CD14-positive monocyte (primary cell): ENCODE measurements at regions not wholly inside any gene's neighbourhood (a gene's known extent, or its start where the extent isn't known, plus 50 kb on each side); places are given as distances from the start of the nearest gene placed in this dataset.

Experiments
- DNase-seq, 3 donors: peaks; one replicate each; pipeline ENCODE4 v3.0.0-alpha.2; 2011 to 2022
- H2AFZ ChIP-seq: 2 replicates; pipeline ENCODE4 v1.6.0; 2012; ENCODE audit warnings: mild to moderate bottlenecking, low read depth, low read length, inconsistent platforms; ENCODE audit not compliant: insufficient read depth, poor library complexity, severe bottlenecking
- H3K27ac ChIP-seq, 2 donors: 1 replicate in 1 of 2; 2 replicates in 1 of 2; pipeline ENCODE4 v1.5.1; 2012 to 2013; ENCODE audit warnings: low read length in 2 of 2, control low read depth in 1 of 2, inconsistent platforms in 1 of 2, low read depth in 1 of 2, mild to moderate bottlenecking in 1 of 2
- H3K27me3 ChIP-seq, 2 donors: one replicate each; pipeline versions ENCODE4 v1.6.0 to v1.6.1; 2011 to 2013; ENCODE audit warnings: low read length in 2 of 2; ENCODE audit not compliant: control insufficient read depth in 2 of 2, insufficient read depth in 2 of 2
- H3K36me3 ChIP-seq, 2 donors: replicated peaks in 1 of 2; 1 replicate in 1 of 2; 2 replicates in 1 of 2; pipeline versions ENCODE4 v1.5.1 to v1.6.1; 2012 to 2013; ENCODE audit warnings: low read length in 2 of 2, control low read depth in 1 of 2, inconsistent platforms in 1 of 2, mild to moderate bottlenecking in 1 of 2; ENCODE audit not compliant: insufficient read depth in 2 of 2, control insufficient read depth in 1 of 2
- H3K4me1 ChIP-seq, 2 donors: 1 replicate in 1 of 2; 2 replicates in 1 of 2; pipeline versions ENCODE4 v1.5.1 to v1.6.1; 2012 to 2013; ENCODE audit warnings: low read length in 2 of 2, control low read depth in 1 of 2, inconsistent platforms in 1 of 2, mild to moderate bottlenecking in 1 of 2, moderate library complexity in 1 of 2; ENCODE audit not compliant: insufficient read depth in 2 of 2, control insufficient read depth in 1 of 2
- H3K4me2 ChIP-seq: replicated peaks from 2 replicates; pipeline ENCODE3; 2012; ENCODE audit warnings: low read length, moderate library complexity, mild to moderate bottlenecking; ENCODE audit not compliant: poor library complexity, severe bottlenecking; ENCODE audit errors: extremely low read depth
- H3K4me3 ChIP-seq, 3 experiments: fragments of 200-600 bp in 1 of 3; sonication (generic) in 1 of 3; replicated peaks in 1 of 3; 1 replicate in 2 of 3; 2 replicates in 1 of 3; pipeline ENCODE4 v1.5.1; 2011 to 2013; ENCODE audit warnings: low read length in 3 of 3, mild to moderate bottlenecking in 3 of 3, control low read depth in 2 of 3, low read depth in 2 of 3, inconsistent platforms in 1 of 3, moderate library complexity in 1 of 3
- H3K79me2 ChIP-seq: 2 replicates; pipeline ENCODE4 v1.6.0; 2012; ENCODE audit warnings: mild to moderate bottlenecking, control low read depth, inconsistent platforms, low read length, moderate library complexity; ENCODE audit not compliant: insufficient read depth
- H3K9ac ChIP-seq: 2 replicates; pipeline ENCODE4 v1.6.0; 2017; ENCODE audit warnings: low read length, mild to moderate bottlenecking; ENCODE audit not compliant: insufficient read depth, poor library complexity, severe bottlenecking
- H3K9me3 ChIP-seq, 2 donors: replicated peaks in 1 of 2; 1 replicate in 1 of 2; 2 replicates in 1 of 2; pipeline versions ENCODE4 v1.5.1 to v1.6.1; 2012 to 2013; ENCODE audit warnings: low read length in 2 of 2, control low read depth in 1 of 2; ENCODE audit not compliant: control insufficient read depth in 1 of 2, insufficient read depth in 1 of 2
- H4K20me1 ChIP-seq: 2 replicates; pipeline ENCODE4 v1.6.0; 2012; ENCODE audit warnings: mild to moderate bottlenecking, low read length, control low read depth, moderate library complexity; ENCODE audit not compliant: insufficient read depth
- H3K27ac Mint-ChIP-seq, 7 donors: one replicate each; pipeline ENCODE4 v1.8.0; 2020; ENCODE audit warnings: mild to moderate bottlenecking in 7 of 7, mixed read lengths in 7 of 7, moderate library complexity in 6 of 7, inconsistent platforms in 2 of 7
- H3K27me3 Mint-ChIP-seq, 3 donors: one replicate each; pipeline ENCODE4 v1.8.0; 2021 to 2022; ENCODE audit warnings: low read depth in 3 of 3, mild to moderate bottlenecking in 3 of 3, mixed read lengths in 3 of 3, moderate library complexity in 3 of 3, inconsistent platforms in 1 of 3
- H3K36me3 Mint-ChIP-seq, 2 donors: one replicate each; pipeline ENCODE4 v1.8.0; 2020; ENCODE audit warnings: mixed read lengths in 2 of 2, inconsistent platforms in 1 of 2, mild to moderate bottlenecking in 1 of 2
- H3K4me1 Mint-ChIP-seq: one replicate; pipeline ENCODE4 v1.8.0; 2020; ENCODE audit warnings: mild to moderate bottlenecking, mixed read lengths
- H3K4me3 Mint-ChIP-seq, 2 donors: one replicate each; pipeline ENCODE4 v1.8.0; 2020; ENCODE audit warnings: mild to moderate bottlenecking in 2 of 2, mixed read lengths in 2 of 2, moderate library complexity in 1 of 2
- H3K9me3 Mint-ChIP-seq, 7 donors: one replicate each; pipeline ENCODE4 v1.8.0; 2020 to 2022; ENCODE audit warnings: mixed read lengths in 7 of 7, mild to moderate bottlenecking in 6 of 7, moderate library complexity in 6 of 7, inconsistent platforms in 2 of 7
- WGBS: methylation state at CpG from one replicate; pipeline ENCODE4 v1.1.5; 2013; ENCODE audit warnings: missing lambda C conversion rate; ENCODE audit not compliant: insufficient coverage; 5-methylcytosine and 5-hydroxymethylcytosine counted together
- intact Hi-C, 2 donors: fragments of 100-400 bp; cut with micrococcal nuclease; formaldehyde crosslinking; loops; one replicate each; pipeline versions ENCODE4 v1.15.0 to v1.15.1; 2023
- TF ChIP-seq, protein P1 (sequence below): fragments of 200-600 bp; IDR thresholded peaks from one replicate; pipeline ENCODE4 v1.8.0; 2022; ENCODE audit warnings: antibody characterized with exemption, mild to moderate bottlenecking

DNA sequence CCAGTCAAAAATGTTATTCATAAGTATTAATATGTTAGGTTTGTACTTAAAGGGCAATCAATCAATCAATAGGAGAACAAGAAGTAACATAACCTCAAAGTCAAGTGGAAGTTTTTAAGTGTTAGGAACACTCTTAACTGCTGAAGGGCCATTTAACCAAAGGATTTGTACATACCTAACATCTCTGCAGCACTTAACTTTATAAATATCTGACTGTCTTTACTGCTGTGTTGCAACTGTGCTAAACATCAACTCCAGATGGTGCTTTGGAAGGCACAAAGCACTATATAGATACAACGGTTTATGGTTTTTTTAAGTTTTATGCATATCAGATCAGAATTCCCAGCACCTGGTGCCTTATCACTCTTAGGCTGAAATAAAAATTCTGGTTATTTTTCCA, 604.9 kb upstream of the PTGER4 start:
- intact Hi-C loops = no loop called here
- no peak overlapping the region for H3K27ac Mint-ChIP-seq
- no peak overlapping the region for H3K4me3 ChIP-seq
- no peak overlapping the region for H2AFZ ChIP-seq
- H3K9me3 ChIP-seq = peaks cover 0 to 3% of the 10 kb centered on the region in 2 donors
- TF ChIP-seq, protein P1, sequence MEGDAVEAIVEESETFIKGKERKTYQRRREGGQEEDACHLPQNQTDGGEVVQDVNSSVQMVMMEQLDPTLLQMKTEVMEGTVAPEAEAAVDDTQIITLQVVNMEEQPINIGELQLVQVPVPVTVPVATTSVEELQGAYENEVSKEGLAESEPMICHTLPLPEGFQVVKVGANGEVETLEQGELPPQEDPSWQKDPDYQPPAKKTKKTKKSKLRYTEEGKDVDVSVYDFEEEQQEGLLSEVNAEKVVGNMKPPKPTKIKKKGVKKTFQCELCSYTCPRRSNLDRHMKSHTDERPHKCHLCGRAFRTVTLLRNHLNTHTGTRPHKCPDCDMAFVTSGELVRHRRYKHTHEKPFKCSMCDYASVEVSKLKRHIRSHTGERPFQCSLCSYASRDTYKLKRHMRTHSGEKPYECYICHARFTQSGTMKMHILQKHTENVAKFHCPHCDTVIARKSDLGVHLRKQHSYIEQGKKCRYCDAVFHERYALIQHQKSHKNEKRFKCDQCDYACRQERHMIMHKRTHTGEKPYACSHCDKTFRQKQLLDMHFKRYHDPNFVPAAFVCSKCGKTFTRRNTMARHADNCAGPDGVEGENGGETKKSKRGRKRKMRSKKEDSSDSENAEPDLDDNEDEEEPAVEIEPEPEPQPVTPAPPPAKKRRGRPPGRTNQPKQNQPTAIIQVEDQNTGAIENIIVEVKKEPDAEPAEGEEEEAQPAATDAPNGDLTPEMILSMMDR = no peak
- H4K20me1 ChIP-seq = no peaks in the 10 kb centered on the region
- WGBS = no CpG with 5 or more reads among the region's 1 CpG
- H3K36me3 Mint-ChIP-seq = no peaks in the 10 kb centered on the region
- no peak overlapping the region for H3K4me2 ChIP-seq
- H3K4me1 ChIP-seq = no peaks in the 10 kb centered on the region
- no peak for DNase-seq
- no peaks in the 10 kb centered on the region for H3K36me3 ChIP-seq
- H3K27me3 ChIP-seq = no peaks in the 10 kb centered on the region
- no peak overlapping the region for H3K27ac ChIP-seq
- no peaks in the 10 kb centered on the region for H3K27me3 Mint-ChIP-seq
- H3K9me3 Mint-ChIP-seq = peaks cover 0 to 10% (median 2%) of the 10 kb centered on the region in 7 donors
- H3K4me1 Mint-ChIP-seq = no peaks in the 10 kb centered on the region
- H3K4me3 Mint-ChIP-seq = no peak overlapping the region
- H3K9ac ChIP-seq = no peak overlapping the region
- no peaks in the 10 kb centered on the region for H3K79me2 ChIP-seq

DNA sequence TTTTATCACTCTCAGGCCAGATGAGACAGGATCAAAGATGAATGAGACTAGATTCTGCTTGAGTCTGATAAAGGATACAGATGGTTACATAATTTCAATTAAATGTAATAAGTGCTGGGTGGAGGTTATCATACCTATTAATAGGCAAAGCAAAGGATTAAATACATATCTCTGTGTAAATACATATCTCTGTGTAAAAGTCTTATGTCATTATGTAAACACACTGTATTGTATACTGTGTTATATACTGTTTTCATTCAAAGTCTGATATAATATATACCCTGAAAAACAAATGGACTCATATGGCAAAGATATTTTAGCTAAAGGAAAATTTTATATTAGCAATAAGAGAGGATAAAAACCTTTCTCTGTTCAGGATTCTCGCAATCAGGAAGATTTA, 605.8 kb upstream of the PTGER4 start:
- Histone ChIP-seq H3K9ac (no peak overlapping the region), H3K4me3 (no peak overlapping the region), H3K4me2 (no peak overlapping the region), H3K36me3 (no peaks in the 10 kb centered on the region), H3K27me3 (no peaks in the 10 kb centered on the region), H2AFZ (no peak overlapping the region), H3K4me1 (no peaks in the 10 kb centered on the region), H3K9me3 (peaks cover 0 to 3% of the 10 kb centered on the region in 2 donors), H3K27ac (no peak overlapping the region), H4K20me1 (no peaks in the 10 kb centered on the region), H3K79me2 (no peaks in the 10 kb centered on the region)
- Mint-ChIP-seq H3K4me1 (no peaks in the 10 kb centered on the region), H3K9me3 (peaks cover 0 to 10% (median 2%) of the 10 kb centered on the region in 7 donors), H3K27ac (no peak overlapping the region), H3K27me3 (no peaks in the 10 kb centered on the region), H3K4me3 (no peak overlapping the region), H3K36me3 (no peaks in the 10 kb centered on the region)
- intact Hi-C loops = no loop called here
- DNase-seq = no peak
- TF ChIP-seq, protein P1 = no peak
- no CpG with 5 or more reads among the region's 1 CpG for WGBS
